Memory B cell (primary cell): ENCODE measurements at regions not wholly inside any gene's neighbourhood (a gene's known extent, or its start where the extent isn't known, plus 50 kb on each side); places are given as distances from the start of the nearest gene placed in this dataset.

ENCODE experiments used
- ATAC-seq: fragments of 150-1000 bp; cut with Tn5 transposase; 2 replicates; pipeline ENCODE4 v1.10.0; 2021; ENCODE audit warnings: low read depth, mild to moderate bottlenecking, moderate library complexity
- DNase-seq, 2 donors: peaks; one replicate each; pipeline ENCODE4 v3.0.0; 2022; ENCODE audit warnings: low spot score in 2 of 2
- H3K27ac Mint-ChIP-seq: one replicate; pipeline ENCODE4 v1.8.0; 2022; ENCODE audit warnings: mild to moderate bottlenecking, moderate library complexity, mixed read lengths
- H3K27me3 Mint-ChIP-seq: one replicate; pipeline ENCODE4 v1.8.0; 2022; ENCODE audit warnings: mixed read lengths
- H3K36me3 Mint-ChIP-seq: one replicate; pipeline ENCODE4 v1.8.0; 2022; ENCODE audit warnings: mild to moderate bottlenecking, mixed read lengths
- H3K4me1 Mint-ChIP-seq: one replicate; pipeline ENCODE4 v1.8.0; 2022; ENCODE audit warnings: mixed read lengths
- H3K4me3 Mint-ChIP-seq: one replicate; pipeline ENCODE4 v1.8.0; 2022; ENCODE audit warnings: mild to moderate bottlenecking, moderate library complexity, mixed read lengths
- H3K9me3 Mint-ChIP-seq: one replicate; pipeline ENCODE4 v1.8.0; 2022; ENCODE audit warnings: mixed read lengths

DNA sequence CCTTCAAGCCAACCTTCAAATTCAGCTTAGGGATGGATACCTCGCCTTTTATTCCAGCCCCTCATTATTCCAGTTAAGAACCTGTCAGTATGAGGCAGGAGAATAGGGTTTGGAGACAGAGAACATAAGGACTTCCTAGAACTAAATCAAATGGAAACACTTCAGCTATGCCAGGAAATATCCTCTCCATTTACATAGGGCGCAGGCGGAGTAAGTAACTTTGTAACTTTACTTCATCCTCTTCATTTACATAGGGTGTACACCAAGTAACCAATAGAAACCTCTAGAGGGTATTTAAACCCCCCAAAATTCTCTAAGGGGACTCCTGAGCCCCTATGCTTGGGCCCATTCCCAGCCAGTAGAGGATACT is 75.4 kb upstream of the ATF3 start:
- Mint-ChIP-seq H3K4me3 (no peak overlapping the region), H3K27me3 (peaks cover 14% of the 10 kb centered on the region)

DNA sequence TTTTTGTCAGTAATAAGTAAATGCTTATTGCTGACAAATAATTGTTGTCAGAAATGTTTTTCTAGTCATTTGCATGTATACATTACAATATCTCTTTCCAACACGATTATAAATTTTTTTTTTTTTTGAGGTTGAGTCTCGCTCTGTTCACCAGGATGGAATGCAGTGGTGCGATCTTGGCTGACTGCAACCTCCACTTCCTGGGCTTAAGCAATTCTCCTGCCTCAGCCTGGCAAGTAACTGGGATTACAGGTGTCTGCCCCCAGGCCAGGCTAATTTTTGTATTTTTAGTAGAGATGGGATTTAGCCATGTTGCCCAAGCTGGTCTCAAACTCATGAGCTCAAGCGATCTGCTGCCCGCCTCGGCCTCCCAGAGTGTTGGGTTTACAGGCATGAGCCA is 72.0 kb upstream of the ATF3 start:
- Mint-ChIP-seq H3K4me3 (no peak overlapping the region), H3K27me3 (peaks cover 15% of the 10 kb centered on the region), H3K9me3 (peaks cover 1% of the 10 kb centered on the region), H3K27ac (no peak overlapping the region), H3K36me3 (peaks cover 2% of the 10 kb centered on the region), H3K4me1 (peaks cover 2% of the 10 kb centered on the region)
- DNase-seq (no peak), ATAC-seq (no peak)

More for the DNA sequence above, 75.4 kb upstream of the ATF3 start:
- no peak overlapping the region for H3K27ac Mint-ChIP-seq
- H3K36me3 Mint-ChIP-seq = peaks cover 2% of the 10 kb centered on the region
- DNase-seq (no peak), ATAC-seq (no peak)
- peaks cover 2% of the 10 kb centered on the region for H3K4me1 Mint-ChIP-seq
- peaks cover 1% of the 10 kb centered on the region for H3K9me3 Mint-ChIP-seq

DNA sequence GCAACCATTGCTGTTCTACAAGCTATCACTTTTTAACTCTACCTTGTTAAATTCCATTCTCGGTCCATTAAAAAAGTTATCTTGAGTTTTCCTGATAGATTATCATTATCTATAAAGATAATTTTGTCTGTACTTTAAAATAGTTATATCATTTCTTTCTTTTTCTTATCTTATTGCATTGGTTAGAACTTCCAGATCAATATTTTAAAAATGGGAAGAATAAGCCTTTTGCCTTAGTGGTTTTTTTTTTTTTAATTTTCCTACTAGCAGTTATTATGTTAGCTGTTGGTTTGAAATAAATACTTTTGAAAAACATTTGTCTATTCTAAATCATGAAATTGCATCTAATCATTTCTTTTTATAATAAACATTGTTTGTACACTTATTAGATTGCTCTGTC is 71.0 kb upstream of the ATF3 start:
- ATAC-seq = no peak
- Mint-ChIP-seq H3K27ac (no peak overlapping the region), H3K36me3 (peaks cover 2% of the 10 kb centered on the region), H3K9me3 (peaks cover 1% of the 10 kb centered on the region), H3K27me3 (peaks cover 12% of the 10 kb centered on the region), H3K4me3 (no peak overlapping the region), H3K4me1 (no peaks in the 10 kb centered on the region)
- DNase-seq = no peak

DNA sequence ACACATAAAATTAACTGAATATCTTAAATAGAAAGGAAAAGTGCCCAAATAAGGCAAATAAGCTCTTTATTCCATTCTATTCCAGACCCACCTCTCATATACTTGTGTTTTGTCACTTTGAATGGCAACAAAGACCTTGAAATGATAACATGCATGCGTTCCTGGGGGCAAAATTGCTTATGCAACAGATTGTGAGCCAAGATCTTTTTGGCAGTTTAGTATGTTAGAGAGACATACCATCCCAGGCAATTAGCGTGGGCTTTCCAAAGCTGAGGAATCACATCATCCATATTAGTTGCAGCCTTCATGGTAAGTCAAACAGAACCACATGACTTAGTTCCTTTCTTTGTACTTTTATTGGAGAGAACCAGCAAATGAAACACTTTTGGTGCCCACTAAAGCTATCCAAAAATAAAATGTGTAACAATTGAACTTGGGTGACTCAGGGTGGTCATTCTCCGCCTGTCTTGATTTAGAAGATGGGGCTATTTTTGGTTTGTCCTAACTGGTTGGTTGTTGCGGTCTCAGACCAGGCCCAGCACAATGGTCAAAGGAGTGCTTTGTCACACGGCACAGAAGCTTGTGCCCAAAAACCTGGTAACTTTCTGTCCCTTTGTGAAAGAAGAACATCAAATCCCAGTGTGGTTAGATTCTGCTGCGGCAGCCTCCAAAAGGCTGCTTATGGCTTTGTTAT is 68.7 kb upstream of the ATF3 start:
- H3K9me3 Mint-ChIP-seq = peaks cover 1% of the 10 kb centered on the region
- peaks cover 4% of the 10 kb centered on the region for H3K4me1 Mint-ChIP-seq
- peaks cover 2% of the 10 kb centered on the region for H3K36me3 Mint-ChIP-seq

DNA sequence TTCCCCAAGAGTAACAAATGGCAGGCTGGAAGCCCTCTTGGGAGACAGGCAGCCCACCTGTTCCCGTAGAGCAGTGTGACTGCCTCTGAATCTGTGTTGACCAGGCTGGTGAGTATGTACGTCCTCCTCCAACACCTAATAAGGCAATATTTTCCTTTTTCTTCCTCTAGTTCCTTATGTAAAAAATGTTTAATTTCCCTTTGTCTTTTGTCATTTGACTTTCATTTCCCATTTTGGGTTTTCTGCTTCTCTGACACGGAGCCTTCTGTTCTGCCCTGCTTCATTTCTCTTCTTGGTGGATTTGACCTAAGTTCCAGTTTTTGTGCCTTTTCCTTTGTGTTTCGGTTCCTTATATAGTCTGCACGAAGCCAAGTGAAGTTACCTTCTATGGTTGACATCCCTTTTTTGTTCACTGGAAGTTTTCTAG is 65.8 kb upstream of the ATF3 start:
- no peak overlapping the region for H3K4me3 Mint-ChIP-seq
- no peaks in the 10 kb centered on the region for H3K36me3 Mint-ChIP-seq
- H3K27me3 Mint-ChIP-seq = peaks cover 5% of the 10 kb centered on the region
- no peaks in the 10 kb centered on the region for H3K9me3 Mint-ChIP-seq
- no peak overlapping the region for H3K27ac Mint-ChIP-seq
- peak in 1 of 2 donors; percentile 29 for DNase-seq
- peak; percentile 92 for ATAC-seq
- H3K4me1 Mint-ChIP-seq = peaks cover 4% of the 10 kb centered on the region

More for the DNA sequence above, 68.7 kb upstream of the ATF3 start:
- H3K4me3 Mint-ChIP-seq = no peak overlapping the region
- no peak for ATAC-seq
- no peak overlapping the region for H3K27ac Mint-ChIP-seq
- H3K27me3 Mint-ChIP-seq = peaks cover 7% of the 10 kb centered on the region
- DNase-seq = no peak

DNA sequence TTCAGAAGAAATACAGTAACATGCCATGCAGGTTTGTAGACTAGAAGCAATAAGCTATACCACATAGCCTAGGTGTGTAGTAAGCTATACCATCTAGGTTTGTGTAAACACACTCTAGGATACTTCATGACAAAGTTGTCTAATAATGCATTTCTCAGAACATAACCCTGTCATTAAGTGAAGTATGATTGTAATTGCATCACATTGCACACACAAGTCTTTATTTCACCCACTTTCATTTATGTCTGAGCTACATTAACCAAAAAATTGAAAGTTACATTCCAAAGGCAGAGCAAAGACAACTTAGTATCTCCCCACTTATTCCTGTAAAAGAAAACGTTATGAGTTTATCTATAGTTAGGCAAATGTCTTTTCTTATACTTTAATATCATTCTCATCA is 64.5 kb upstream of the ATF3 start:
- peaks cover under 1% of the 10 kb centered on the region for H3K9me3 Mint-ChIP-seq
- peaks cover 4% of the 10 kb centered on the region for H3K4me1 Mint-ChIP-seq
- ATAC-seq (no peak), DNase-seq (no peak)
- H3K27me3 Mint-ChIP-seq = peaks cover 5% of the 10 kb centered on the region
- no peaks in the 10 kb centered on the region for H3K36me3 Mint-ChIP-seq
- H3K27ac Mint-ChIP-seq = no peak overlapping the region
- no peak overlapping the region for H3K4me3 Mint-ChIP-seq

DNA sequence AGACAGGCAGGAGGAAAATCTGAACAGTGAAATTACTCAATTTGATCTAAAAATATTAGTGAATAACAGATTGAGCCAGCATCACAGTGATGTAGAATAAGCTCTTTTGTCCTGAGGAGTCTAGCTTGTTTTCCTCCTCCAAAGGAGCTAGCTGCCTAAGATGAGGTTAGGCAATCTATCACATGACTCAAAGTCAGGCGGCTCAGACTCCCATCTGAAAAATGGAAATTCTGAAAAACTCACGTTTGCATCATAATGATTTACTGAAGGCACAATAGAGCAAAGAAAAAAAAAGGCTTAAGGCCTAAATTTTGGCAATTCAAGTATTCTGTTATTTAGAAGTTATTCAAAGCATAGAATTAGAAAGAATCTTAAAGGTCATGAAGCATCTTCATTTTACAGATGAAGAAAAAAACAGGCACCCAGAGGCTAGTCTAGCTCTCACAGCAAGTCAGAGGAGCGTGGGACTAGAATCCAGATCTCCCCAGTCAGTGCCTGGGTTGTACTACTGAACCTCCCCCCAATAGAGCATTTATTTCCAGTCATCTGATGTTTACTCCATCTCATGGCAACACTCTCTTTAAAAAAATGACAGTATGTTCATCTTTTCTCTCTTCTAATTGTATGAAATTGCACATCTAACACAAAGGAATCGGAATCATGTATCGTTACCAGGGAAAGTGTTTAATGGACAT is 62.5 kb upstream of the ATF3 start:
- H3K9me3 Mint-ChIP-seq = peaks cover 1% of the 10 kb centered on the region
- no peak overlapping the region for H3K4me3 Mint-ChIP-seq
- H3K4me1 Mint-ChIP-seq = peaks cover 4% of the 10 kb centered on the region
- ATAC-seq (no peak), DNase-seq (no peak)
- peaks cover 3% of the 10 kb centered on the region for H3K27me3 Mint-ChIP-seq
- no peaks in the 10 kb centered on the region for H3K36me3 Mint-ChIP-seq
- H3K27ac Mint-ChIP-seq = no peak overlapping the region

DNA sequence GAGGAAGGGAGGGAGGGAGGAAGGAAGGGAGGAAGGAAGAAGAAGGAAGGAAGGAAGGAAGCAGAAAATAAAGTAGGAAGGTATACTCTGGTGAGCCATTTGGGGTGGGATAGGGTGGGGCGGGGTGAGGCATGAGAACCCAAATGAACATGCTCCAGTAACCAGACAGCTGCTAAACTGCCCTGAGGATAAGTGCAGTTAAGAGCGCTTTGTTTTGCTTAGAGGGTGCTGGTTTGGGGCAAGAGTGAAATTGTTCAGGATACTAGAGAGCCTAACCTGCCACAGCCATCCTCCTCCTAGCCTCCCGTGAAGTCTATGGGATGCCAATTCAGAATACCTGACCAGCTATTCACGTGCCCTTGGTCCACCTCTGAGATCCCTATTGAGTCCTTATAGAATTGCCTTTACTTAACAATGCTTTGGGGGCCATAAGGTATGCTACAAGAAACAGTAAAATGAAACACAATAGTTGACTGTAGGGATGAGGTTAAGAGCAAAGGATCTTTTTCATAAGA is 59.0 kb upstream of the ATF3 start:
- peak overlapping the region; percentile 59 for H3K27ac Mint-ChIP-seq
- ATAC-seq (no peak), DNase-seq (no peak)
- H3K4me3 Mint-ChIP-seq = no peak overlapping the region
- H3K27me3 Mint-ChIP-seq = peaks cover 5% of the 10 kb centered on the region
- peaks cover 1% of the 10 kb centered on the region for H3K9me3 Mint-ChIP-seq
- no peaks in the 10 kb centered on the region for H3K4me1 Mint-ChIP-seq
- no peaks in the 10 kb centered on the region for H3K36me3 Mint-ChIP-seq

DNA sequence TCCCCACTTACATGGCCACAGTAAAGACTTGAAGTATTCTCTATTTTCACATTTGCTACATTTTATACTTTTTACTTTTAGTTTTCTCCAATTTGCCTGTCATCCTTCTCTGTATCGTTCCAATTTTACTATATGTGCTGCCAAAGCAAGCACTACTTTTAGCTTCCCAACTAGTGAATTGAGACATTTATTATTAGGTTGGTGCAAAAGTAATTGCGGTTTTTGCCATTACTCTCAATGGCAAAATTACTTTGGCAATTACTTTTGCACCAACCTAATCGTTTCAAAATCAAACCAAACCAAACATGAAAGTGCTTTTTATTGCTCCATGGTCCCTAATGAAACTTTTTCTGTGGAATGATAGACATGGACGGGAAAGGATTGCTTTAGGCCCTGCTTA is 56.6 kb upstream of the ATF3 start:
- ATAC-seq (no peak), DNase-seq (no peak)
- Mint-ChIP-seq H3K4me3 (no peak overlapping the region), H3K4me1 (no peaks in the 10 kb centered on the region), H3K27me3 (peaks cover 2% of the 10 kb centered on the region), H3K36me3 (no peaks in the 10 kb centered on the region), H3K27ac (no peak overlapping the region), H3K9me3 (peaks cover 1% of the 10 kb centered on the region)

DNA sequence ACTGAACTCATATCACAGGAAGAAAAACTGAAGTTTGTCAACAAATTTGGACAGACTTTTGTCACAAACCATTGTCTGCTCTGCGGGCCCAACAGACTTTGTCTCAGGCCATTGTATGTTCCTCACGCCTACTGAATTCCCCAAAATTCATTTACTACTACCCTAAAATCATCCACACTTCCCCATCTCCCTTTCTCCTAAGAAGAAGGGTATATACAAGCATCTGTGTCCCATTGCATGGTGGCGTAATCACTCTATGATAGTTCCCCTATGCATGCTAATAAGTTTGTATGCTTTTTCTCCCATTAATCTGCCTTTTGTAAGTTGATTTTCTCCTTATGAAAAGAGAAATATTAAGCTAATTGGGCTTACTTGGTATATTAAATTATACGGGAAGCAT is 54.9 kb upstream of the ATF3 start:
- Mint-ChIP-seq H3K9me3 (peaks cover 1% of the 10 kb centered on the region), H3K4me1 (peaks cover 3% of the 10 kb centered on the region), H3K36me3 (no peaks in the 10 kb centered on the region), H3K27ac (no peak overlapping the region), H3K4me3 (no peak overlapping the region), H3K27me3 (peaks cover 2% of the 10 kb centered on the region)
- DNase-seq (no peak), ATAC-seq (no peak)

DNA sequence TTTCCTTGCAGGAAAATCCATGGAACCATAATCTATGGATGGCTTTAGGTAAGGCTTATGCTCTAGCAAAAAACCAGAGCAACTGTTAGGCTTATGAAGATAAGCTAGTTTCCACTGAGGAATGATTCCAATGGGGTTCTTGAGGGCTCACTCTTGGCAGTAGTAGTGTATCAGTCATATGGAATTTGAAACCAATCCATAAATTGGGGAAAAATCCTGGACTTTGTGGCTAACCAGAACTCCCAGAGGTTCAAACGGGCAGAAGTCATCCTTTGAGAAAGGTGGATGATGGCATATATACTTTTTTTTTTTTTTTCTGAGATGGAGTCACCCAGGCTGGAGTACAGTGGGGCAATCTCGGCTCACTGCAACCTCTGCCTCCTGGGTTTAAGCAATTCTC is 54.2 kb upstream of the ATF3 start:
- H3K9me3 Mint-ChIP-seq = no peaks in the 10 kb centered on the region
- ATAC-seq = no peak

DNA sequence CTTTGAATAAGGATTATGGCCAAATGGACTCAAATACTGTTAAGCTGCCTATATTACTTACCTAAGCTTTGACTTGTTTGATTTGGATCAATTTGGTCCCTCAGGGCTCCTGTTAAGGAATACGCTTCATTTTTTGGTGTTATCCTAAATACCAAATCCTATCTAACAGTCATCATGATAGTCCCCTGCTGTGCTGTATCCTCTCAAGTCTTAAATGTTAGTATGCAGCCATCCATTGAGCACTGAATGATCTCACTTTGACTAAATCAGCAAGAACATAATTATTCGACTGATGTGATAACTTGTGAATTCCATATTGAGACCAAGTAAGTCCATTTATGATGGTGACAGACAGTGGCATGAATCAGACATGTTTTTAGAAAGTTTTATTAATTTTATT is 53.1 kb upstream of the ATF3 start:
- no peak for DNase-seq
- Mint-ChIP-seq H3K9me3 (no peaks in the 10 kb centered on the region), H3K27me3 (peaks cover 2% of the 10 kb centered on the region), H3K36me3 (no peaks in the 10 kb centered on the region), H3K27ac (no peak overlapping the region), H3K4me1 (peaks cover 6% of the 10 kb centered on the region), H3K4me3 (no peak overlapping the region)
- no peak for ATAC-seq

More for the DNA sequence above, 54.2 kb upstream of the ATF3 start:
- Mint-ChIP-seq H3K4me1 (peaks cover 6% of the 10 kb centered on the region), H3K27me3 (peaks cover 2% of the 10 kb centered on the region), H3K4me3 (no peak overlapping the region), H3K36me3 (no peaks in the 10 kb centered on the region), H3K27ac (no peak overlapping the region)
- no peak for DNase-seq

DNA sequence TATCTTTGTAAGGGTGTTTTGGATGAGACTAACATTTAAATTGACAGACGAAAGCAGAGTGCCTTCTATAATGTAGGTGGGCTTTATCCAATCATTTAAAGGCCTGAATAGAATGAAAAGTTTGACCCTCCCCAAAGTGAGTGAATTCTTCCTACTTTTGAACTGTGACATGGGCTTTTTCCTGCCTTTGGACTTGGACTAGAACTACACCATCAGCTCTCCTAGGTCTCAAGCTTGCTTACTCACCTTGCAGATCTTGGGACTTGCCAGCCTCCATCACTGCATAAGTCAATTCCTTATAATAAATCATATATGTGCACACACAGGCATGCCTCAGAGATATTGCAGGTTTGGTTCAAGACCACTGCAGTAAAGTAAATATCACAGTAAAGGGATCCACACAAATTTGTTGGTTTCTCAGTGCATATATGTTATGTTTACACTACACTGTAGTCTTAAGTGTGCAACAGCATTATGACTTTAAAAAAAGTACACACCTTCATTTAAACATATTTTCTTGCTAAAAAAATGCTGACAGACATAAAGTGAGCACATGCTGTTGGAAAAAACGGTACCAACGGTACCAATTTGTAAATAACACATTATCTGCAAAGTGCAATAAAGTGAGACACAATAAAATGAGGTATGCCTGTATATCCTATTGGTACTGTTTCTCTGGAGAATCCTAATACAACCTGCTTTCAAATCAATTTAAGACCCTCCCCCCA is 51.6 kb upstream of the ATF3 start:
- Mint-ChIP-seq H3K27ac (no peak overlapping the region), H3K27me3 (no peaks in the 10 kb centered on the region), H3K9me3 (no peaks in the 10 kb centered on the region), H3K4me1 (peaks cover 6% of the 10 kb centered on the region), H3K4me3 (peak overlapping the region; percentile 3), H3K36me3 (no peaks in the 10 kb centered on the region)
- DNase-seq (no peak), ATAC-seq (no peak)
